ENCODE measurements at regions not wholly inside any gene's neighbourhood (a gene's known extent, or its start where the extent isn't known, plus 50 kb on each side); places are given as distances from the start of the nearest gene placed in this dataset.

DNA sequence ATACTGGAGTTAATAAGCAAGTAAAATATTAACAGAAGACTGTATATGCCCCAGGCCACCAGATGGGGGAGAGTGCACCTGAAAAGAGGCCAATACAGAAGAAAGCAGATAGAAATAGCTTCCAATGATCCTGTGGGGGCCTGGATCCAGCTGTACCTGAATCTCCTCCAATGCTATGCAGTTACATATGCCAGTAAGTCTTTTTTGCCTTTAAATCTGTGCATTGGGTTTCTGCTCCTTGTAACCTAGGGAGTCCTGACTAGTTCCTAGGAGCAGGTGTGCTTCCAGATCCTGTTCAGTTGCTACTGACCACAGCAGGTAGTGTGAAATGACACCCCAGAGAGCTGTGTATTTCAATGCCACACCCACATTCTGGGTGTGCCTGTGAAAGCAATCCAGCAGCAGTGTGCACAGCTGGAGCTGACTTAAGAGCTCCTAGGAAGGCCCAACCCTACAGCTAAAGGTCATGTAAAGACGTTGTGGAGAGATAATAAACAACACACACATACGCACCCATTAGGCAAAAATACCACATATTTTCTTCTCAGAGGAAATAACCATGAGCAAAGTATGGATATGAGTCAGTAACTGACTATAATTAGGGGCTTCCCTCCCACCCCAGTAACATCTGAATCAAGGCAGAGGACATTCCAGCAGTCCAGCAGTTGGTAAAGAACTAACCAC lies 62.2 kb upstream of the AKAP13 start (continued):
- TF ChIP-seq, protein P1, sequence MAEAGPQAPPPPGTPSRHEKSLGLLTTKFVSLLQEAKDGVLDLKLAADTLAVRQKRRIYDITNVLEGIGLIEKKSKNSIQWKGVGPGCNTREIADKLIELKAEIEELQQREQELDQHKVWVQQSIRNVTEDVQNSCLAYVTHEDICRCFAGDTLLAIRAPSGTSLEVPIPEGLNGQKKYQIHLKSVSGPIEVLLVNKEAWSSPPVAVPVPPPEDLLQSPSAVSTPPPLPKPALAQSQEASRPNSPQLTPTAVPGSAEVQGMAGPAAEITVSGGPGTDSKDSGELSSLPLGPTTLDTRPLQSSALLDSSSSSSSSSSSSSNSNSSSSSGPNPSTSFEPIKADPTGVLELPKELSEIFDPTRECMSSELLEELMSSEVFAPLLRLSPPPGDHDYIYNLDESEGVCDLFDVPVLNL (IDR thresholded peaks at IDR 0.05; ENCODE audit: low read depth, low read length) = no peak
- TF ChIP-seq SUZ12 (IDR thresholded peaks at IDR 0.05; ENCODE audit: unreplicated experiment) (no peak), KAT2A (conservative IDR thresholded peaks at IDR 0.05; ENCODE audit: control insufficient read depth, low read depth, low read length) (no peak), ZBED1 (IDR thresholded peaks at IDR 0.05; ENCODE audit: borderline replicate concordance) (peak; percentile 90), STAT1 (conservative IDR thresholded peaks at IDR 0.05) (no peak), HDAC6 (IDR thresholded peaks at IDR 0.05; ENCODE audit: unreplicated experiment) (no peak), FOXM1 (IDR thresholded peaks at IDR 0.05; ENCODE audit: low read depth, low read length) (peak; percentile 95), NFIC (IDR thresholded peaks at IDR 0.05; ENCODE audit: low read depth, low read length) (peak; percentile 98), KDM1A (IDR thresholded peaks at IDR 0.05; ENCODE audit: borderline replicate concordance) (no peak), RELA (IDR thresholded peaks at IDR 0.05; ENCODE audit: borderline replicate concordance, partially characterized antibody) (peak; percentile 94), PAX5 (IDR thresholded peaks at IDR 0.05; ENCODE audit: borderline replicate concordance, low read depth, low read length) (peak; percentile 82), MTA2 (IDR thresholded peaks at IDR 0.05; ENCODE audit: low read depth) (peak; percentile 98), ZZZ3 (IDR thresholded peaks at IDR 0.05; ENCODE audit: control insufficient read depth, insufficient read length, low read depth) (no peak), CBX3 (IDR thresholded peaks at IDR 0.05; ENCODE audit: borderline replicate concordance, low read depth) (no peak), MYC (IDR thresholded peaks at IDR 0.05; ENCODE audit: insufficient read depth, insufficient read length, insufficient replicate concordance, low read length, severe bottlenecking) (no peak)
- TF ChIP-seq, protein P2, sequence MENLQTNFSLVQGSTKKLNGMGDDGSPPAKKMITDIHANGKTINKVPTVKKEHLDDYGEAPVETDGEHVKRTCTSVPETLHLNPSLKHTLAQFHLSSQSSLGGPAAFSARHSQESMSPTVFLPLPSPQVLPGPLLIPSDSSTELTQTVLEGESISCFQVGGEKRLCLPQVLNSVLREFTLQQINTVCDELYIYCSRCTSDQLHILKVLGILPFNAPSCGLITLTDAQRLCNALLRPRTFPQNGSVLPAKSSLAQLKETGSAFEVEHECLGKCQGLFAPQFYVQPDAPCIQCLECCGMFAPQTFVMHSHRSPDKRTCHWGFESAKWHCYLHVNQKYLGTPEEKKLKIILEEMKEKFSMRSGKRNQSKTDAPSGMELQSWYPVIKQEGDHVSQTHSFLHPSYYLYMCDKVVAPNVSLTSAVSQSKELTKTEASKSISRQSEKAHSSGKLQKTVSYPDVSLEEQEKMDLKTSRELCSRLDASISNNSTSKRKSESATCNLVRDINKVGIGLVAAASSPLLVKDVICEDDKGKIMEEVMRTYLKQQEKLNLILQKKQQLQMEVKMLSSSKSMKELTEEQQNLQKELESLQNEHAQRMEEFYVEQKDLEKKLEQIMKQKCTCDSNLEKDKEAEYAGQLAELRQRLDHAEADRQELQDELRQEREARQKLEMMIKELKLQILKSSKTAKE (IDR thresholded peaks at IDR 0.05; ENCODE audit: low read depth, poor library complexity, severe bottlenecking) = peak; percentile 89
- TF ChIP-seq, protein P3, sequence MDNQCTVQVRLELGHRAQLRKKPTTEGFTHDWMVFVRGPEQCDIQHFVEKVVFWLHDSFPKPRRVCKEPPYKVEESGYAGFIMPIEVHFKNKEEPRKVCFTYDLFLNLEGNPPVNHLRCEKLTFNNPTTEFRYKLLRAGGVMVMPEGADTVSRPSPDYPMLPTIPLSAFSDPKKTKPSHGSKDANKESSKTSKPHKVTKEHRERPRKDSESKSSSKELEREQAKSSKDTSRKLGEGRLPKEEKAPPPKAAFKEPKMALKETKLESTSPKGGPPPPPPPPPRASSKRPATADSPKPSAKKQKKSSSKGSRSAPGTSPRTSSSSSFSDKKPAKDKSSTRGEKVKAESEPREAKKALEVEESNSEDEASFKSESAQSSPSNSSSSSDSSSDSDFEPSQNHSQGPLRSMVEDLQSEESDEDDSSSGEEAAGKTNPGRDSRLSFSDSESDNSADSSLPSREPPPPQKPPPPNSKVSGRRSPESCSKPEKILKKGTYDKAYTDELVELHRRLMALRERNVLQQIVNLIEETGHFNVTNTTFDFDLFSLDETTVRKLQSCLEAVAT (IDR thresholded peaks at IDR 0.05) = 0 out of 2 replicates have a peak, but pooled peaks have one; percentile 18
- TF ChIP-seq, protein P4, sequence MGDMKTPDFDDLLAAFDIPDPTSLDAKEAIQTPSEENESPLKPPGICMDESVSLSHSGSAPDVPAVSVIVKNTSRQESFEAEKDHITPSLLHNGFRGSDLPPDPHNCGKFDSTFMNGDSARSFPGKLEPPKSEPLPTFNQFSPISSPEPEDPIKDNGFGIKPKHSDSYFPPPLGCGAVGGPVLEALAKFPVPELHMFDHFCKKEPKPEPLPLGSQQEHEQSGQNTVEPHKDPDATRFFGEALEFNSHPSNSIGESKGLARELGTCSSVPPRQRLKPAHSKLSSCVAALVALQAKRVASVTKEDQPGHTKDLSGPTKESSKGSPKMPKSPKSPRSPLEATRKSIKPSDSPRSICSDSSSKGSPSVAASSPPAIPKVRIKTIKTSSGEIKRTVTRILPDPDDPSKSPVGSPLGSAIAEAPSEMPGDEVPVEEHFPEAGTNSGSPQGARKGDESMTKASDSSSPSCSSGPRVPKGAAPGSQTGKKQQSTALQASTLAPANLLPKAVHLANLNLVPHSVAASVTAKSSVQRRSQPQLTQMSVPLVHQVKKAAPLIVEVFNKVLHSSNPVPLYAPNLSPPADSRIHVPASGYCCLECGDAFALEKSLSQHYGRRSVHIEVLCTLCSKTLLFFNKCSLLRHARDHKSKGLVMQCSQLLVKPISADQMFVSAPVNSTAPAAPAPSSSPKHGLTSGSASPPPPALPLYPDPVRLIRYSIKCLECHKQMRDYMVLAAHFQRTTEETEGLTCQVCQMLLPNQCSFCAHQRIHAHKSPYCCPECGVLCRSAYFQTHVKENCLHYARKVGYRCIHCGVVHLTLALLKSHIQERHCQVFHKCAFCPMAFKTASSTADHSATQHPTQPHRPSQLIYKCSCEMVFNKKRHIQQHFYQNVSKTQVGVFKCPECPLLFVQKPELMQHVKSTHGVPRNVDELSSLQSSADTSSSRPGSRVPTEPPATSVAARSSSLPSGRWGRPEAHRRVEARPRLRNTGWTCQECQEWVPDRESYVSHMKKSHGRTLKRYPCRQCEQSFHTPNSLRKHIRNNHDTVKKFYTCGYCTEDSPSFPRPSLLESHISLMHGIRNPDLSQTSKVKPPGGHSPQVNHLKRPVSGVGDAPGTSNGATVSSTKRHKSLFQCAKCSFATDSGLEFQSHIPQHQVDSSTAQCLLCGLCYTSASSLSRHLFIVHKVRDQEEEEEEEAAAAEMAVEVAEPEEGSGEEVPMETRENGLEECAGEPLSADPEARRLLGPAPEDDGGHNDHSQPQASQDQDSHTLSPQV (IDR thresholded peaks at IDR 0.05) = no peak

Data from GM12878 (cell line).